ENCODE measurements at regions not wholly inside any gene's neighbourhood (a gene's known extent, or its start where the extent isn't known, plus 50 kb on each side); places are given as distances from the start of the nearest gene placed in this dataset.

DNA sequence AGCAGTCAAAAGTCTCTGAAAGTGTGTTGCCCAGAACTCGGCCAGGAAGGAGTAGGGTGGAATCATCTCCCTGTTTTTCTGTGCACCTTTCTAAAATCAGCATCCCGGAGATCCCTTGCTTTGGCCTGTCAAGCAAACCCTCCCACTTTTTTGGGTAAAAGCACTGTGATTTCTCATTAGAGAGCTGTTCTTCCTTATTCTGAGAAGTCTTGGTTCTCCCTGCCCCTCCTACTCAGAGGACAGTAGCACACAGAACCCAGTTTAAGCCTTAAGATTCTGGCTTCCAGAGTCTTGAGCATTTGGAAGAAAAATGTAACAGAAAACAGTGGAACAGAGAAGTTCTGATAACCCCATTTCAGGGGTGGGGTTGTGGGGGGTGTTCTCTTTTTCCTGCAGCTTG is 52.6 kb upstream of the KATNAL1 start:
- no peak for DNase-seq

DNA sequence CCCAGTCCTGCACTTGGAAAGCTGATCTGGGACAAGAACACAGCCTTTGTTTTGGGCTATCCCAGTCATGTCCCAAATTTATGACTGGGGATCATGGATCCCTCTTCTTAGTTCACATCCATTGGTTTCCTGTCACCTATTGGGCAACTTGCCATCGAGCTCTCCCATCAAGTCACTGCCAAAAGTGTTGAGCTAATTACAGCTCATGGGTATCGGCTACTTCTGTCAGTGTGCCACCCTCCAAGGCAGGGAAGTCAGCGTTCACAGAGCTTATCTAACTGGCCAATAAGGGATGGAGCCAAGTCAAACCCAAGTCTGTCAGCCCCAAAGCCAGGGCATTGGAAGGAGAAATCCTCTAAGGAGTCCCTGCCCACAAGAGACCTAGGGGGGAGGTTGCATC is 53.2 kb upstream of the KATNAL1 start:
- no peak for DNase-seq

DNA sequence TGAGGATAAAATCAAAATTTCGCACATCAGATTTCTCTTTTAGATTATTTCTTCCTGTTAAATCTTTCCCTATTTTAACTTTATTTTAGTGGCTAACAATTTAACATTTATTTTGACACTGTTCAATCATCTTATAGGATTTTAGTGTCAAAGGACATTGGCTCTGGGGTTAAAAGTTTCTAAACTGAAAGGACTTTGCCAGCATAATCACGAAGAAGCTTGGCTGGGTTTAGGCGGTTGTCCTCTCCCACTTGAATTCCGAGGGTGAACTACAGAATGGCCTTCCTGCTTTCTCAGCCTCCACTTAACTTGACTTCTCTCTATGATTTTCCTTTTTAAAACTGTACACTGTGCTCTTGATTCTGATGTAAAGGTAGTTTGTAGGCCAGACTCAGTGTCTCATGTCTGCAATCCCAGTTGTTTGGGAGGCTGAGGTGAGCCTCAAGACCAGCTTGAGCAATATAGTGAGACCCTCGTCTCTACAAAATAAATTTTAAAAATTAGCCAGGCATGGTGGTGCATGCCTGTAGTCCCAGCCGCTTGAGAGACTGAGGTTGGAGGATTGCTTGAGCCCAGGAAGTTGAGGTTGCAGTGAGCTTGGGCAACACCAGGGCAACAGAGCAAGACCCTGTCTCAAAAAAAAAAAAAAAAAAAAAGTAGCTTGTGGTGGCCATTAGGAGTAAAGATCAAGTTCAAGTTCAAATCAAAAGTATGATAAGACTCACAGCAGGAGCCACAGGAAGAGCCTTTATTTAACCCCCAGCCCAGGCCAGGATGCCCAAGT is 54.8 kb upstream of the KATNAL1 start:
- no peak for DNase-seq

DNA sequence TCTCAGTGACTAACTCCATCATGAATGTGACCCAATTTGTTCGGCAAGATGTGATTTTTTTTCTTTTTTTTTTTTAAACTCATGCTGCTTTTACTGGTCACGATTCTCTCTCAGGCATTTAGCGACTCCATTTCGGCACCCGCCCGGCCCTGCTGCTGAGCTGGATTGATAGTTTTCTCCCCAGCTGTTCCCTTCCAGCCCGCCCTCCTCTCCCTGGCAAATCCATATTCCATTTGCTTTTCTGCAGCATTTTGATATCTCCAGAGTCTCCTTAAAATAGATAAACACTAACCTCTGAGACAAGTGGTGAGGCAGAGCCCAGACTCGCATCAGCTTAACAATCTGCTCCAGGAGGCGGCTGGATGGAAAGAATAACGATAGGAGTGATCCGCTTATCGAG is 55.5 kb upstream of the KATNAL1 start:
- no peak for DNase-seq

DNA sequence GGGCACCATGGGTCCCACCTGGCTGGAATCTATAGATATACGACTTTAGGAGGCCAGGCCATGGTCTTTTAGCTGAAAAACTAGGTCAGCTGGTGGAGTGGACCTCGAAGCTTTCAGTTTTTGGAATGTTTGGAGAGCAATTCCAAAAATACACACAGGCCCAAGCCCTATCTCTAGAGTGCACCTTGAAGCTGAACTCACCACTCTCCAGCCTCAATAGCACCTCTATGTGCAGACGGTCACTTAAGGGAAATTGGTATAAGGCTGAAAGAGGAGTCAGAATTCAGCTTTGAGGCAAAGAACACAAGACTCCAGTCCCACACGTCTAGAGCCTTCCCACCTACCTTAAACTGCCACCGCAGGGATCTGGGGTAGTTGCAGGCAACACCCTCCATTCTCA is 56.4 kb upstream of the KATNAL1 start:
- DNase-seq: no peak

DNA sequence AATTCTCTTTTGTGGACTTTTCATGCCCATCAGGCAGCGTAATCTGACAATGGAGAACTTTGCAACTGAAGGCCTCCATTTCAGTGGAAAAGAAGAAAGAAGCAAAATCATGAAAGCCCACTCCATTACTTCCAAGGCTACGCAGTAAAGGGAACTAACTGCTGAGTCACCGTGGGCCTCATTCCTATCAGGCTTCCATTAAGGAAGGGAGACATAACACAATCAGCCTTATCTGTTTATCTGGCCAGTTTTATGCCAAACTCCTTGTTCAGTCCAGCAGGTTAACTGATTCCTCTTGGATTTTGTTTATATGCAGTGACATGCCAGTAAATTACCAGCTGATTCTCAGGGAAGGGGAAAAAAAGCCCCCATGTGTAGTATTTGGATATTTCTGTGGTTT is 56.8 kb upstream of the KATNAL1 start:
- no peak for DNase-seq

DNA sequence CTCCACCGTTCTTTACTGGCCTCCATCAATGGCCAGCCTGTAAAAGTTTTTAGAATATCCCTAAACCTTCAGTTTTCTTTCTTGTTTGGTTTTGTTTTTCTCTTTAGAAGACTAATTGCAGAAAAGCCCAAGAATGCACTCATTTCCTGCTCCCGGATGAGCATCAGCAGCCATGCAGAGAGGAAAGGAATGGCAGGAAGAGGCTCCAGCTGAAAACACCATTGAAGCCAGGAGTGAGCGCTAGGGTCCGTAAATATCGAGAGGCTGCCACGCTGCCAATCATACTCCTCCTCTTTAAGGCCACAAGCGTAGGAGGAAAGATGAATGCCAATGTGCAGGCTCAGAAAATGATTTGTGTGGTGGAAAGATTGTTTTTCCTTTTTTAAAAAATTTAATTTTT is 57.4 kb upstream of the UBE2L5 start:
- DNase-seq: no peak

DNA sequence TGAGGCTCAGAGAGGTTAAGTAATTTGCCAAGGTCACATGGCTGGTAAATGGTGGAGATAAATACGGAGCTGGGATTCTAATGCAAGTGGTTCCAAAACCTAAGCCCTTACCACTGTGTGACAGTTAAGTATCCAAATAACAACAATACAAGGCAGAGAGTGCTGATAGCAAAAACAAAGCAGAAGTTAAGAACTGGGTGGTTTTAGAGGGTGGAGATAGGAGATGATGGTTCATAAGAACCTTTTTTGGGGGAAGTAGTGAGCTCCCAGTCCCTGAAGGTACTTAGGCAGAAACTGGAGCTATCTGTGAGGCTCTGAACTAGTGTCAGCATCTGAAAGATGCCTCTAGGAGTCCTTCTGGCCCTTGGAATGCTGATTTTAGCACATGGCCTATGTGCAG is 56.2 kb upstream of the UBE2L5 start:
- no peak for DNase-seq

DNA sequence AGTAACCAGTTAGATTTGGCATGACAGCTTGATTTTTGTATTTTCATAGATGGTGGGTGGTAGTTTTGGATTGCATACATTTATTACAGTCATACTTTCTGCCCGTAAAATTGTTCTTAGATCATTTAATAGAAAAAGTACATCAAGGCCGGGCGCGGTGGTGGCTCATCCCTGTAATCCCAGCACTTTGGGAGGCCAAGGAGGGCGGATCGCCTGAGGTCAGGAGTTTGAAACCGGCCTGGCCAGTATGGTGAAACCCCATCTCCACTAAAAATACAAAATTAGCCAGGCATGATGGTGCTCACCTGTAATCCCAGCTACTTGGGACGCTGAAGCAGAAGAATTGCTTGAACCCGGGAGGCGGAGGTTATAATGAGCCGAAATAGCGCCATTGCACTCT is 55.0 kb upstream of the UBE2L5 start:
- DNase-seq: no peak

DNA sequence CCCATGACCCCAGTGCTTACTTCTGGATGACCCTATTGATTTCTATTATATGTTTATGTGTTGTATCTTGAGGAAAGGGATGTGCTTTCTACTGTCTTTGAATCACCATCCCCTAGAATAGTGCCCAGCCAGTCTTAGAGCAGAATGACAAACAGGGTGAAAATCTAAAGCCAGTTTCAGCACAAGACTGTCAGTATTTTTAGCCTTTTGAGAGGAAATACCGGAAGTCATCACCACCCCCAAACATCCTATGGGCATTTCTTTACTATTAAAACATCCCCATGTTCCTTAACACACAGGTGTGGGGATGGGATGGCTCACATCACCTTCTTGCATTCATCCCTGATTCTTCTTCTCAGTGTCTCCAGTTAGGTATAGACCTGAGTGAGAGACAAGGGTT is 52.1 kb upstream of the UBE2L5 start:
- DNase-seq: no peak

DNA sequence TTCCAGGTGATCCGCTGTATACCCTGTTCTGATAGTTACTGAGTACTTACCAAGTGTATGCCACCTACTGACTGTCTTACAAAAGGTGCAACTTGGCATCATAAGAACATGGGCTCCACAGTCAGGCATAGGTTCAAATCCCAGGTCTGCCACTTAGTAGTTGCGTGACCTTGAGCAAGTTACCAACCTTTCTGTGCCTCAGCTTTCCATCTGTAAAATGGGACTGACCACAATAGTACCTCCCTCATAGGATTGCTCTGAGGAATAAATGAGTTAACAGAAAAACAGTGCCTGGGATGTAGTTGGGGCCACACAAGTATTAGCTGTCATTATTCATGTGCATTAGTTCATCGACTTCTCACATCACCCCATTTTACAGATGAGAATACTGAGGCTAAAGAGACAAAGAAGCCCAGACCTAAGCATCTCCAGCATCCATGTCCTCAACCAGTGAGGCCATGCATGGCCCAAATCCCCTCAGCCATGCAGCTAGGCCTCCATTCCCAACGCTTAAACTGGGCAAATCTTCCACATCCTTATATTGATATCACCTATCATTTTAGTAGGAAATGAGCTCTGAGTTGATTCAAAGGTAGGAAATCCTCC is 51.3 kb upstream of the UBE2L5 start:
- no peak for DNase-seq

DNA sequence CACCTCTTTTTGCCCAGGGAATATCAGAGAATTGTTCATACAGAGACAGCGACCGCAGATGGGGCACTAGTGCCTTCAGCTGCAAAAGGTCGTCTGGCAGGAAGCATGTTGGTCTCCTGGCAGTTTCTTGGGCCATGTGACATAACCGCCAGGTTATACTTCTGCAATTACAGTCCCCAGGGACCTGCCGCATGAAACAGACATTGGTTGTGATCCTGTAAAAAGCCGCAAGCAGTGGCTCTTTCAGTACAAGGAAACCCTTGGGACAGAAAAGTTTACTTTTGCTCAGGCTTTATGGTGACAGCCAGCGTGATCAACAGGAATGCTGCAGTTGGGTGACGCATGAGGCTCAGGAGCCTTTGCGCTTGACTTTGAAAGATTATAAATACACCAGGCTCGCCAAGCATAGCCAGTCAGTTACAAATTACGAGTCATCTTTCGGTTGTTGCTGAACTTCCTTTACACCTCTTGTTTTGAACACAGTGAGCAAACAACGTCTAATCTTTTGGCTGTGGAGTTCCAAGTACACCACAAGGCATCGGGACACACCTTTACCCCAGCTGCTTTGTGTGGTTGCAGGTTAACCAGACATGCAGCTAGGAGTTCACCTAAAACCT is 50.5 kb upstream of the UBE2L5 start:
- DNase-seq: peak; percentile 53
